ENCODE measurements at regions not wholly inside any gene's neighbourhood (a gene's known extent, or its start where the extent isn't known, plus 50 kb on each side); places are given as distances from the start of the nearest gene placed in this dataset.

GRCh38 chr20:22652681-22653588, 68.6 kb upstream of the FOXA2 start:
- no peak for DNase-seq (ENCODE audit: insufficient read length, low spot score)
- TF ChIP-seq POU2F2 (IDR thresholded peaks at IDR 0.05; ENCODE audit: low read depth, low read length) = no peak
- FAIRE-seq = no peak

GRCh38 chr20:22653658-22654642, 69.6 kb upstream of the FOXA2 start:
- FAIRE-seq = peak; percentile 33
- no peak for DNase-seq (ENCODE audit: insufficient read length, low spot score)

GRCh38 chr20:22663528-22664025, 79.2 kb upstream of the FOXA2 start:
- no peak for DNase-seq (ENCODE audit: insufficient read length, low spot score)
- TF ChIP-seq PAX5 (IDR thresholded peaks at IDR 0.05; ENCODE audit: insufficient read depth, low read length, severe bottlenecking) (no peak), TAF1 (IDR thresholded peaks at IDR 0.05; ENCODE audit: low read depth, low read length) (no peak)

More at GRCh38 chr20:22653658-22654642, 69.6 kb upstream of the FOXA2 start:
- TF ChIP-seq TAF1 (IDR thresholded peaks at IDR 0.05; ENCODE audit: low read depth, low read length) (no peak), POLR2AphosphoS5 (IDR thresholded peaks at IDR 0.05; ENCODE audit: low read depth, low read length) (no peak), POU2F2 (IDR thresholded peaks at IDR 0.05; ENCODE audit: low read depth, low read length) (no peak), PAX5 (IDR thresholded peaks at IDR 0.05; ENCODE audit: insufficient read depth, low read length, severe bottlenecking) (no peak), SPI1 (IDR thresholded peaks at IDR 0.05; ENCODE audit: low read depth, low read length) (no peak), POLR2A (IDR thresholded peaks at IDR 0.05; ENCODE audit: low read depth, low read length) (no peak)

DNA sequence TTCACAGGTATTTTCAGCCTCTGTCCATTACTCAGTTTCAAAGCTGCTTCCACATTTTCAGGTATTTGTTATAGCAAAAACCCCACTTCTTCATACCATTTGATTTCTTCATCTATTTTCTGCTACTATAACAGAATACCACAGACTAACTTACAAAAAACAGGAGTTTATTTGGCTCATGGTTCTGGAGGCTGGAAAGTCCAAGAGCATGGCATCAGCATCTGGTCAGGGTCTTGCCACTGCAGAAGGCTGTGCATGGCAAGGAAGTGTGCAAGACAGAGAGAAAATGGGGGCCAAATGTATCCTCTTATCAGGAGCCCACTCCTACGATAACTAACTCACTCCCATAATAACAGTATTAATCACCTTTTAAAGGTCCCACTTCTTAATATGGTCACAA, 82.8 kb upstream of the FOXA2 start:
- FAIRE-seq = no peak
- no peak for TF ChIP-seq POLR2AphosphoS5 (IDR thresholded peaks at IDR 0.05; ENCODE audit: low read depth, low read length)
- no peak for DNase-seq (ENCODE audit: insufficient read length, low spot score)

More at GRCh38 chr20:22663528-22664025, 79.2 kb upstream of the FOXA2 start:
- FAIRE-seq = no peak

DNA sequence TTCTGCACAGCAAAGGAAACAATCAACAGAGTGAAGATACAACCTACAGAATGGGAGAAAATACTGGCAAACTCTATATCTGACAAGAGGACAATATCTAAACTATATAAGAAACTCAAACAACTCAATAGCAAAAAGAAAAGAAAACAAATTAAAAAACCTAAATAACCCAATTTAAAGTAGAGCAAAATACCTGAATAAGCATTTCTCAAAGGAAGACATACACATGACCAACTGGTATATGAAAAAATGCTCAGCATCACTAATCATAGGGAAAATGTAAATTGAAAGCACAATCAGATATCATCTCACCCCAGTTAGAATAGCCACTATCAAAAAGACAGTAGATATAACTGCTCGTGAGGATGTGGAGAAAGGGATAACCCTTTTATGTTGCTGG, 87.8 kb upstream of the FOXA2 start:
- DNase-seq (ENCODE audit: insufficient read length, low spot score) = no peak
- FAIRE-seq = no peak
- no peak for TF ChIP-seq POLR2A (IDR thresholded peaks at IDR 0.05; ENCODE audit: low read depth, low read length)
- TF ChIP-seq TAF1 (IDR thresholded peaks at IDR 0.05; ENCODE audit: low read depth, low read length) = no peak
- TF ChIP-seq POLR2AphosphoS5 (IDR thresholded peaks at IDR 0.05; ENCODE audit: low read depth, low read length) = no peak
- TF ChIP-seq POU2F2 (IDR thresholded peaks at IDR 0.05; ENCODE audit: low read depth, low read length) = no peak
- TF ChIP-seq SPI1 (IDR thresholded peaks at IDR 0.05; ENCODE audit: low read depth, low read length) = no peak
- no peak for TF ChIP-seq PAX5 (IDR thresholded peaks at IDR 0.05; ENCODE audit: insufficient read depth, low read length, severe bottlenecking)

DNA sequence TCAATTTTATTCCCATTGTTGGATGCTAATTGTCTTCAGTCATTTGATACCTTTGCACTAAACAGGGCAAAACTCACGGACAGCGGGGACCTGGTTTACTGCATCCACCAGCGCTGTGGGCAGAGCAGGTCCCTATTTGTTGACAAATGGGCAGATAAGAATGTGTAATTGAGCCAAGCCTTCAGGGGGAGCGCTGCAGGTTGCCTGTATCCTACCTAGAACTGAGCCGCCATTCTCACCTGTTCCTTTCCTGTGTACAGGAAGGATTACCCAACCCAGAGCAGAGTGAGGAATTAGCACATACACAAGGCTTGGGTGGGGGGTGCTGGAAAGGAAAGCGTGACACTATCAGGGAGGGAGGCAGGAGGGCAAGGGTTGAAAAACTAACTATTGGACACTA, 89.1 kb upstream of the FOXA2 start:
- FAIRE-seq (no peak), DNase-seq (ENCODE audit: insufficient read length, low spot score) (no peak)
- TF ChIP-seq PAX5 (IDR thresholded peaks at IDR 0.05; ENCODE audit: insufficient read depth, low read length, severe bottlenecking) = no peak
- no peak for TF ChIP-seq TAF1 (IDR thresholded peaks at IDR 0.05; ENCODE audit: low read depth, low read length)
- TF ChIP-seq POU2F2 (IDR thresholded peaks at IDR 0.05; ENCODE audit: low read depth, low read length) = no peak
- no peak for TF ChIP-seq SPI1 (IDR thresholded peaks at IDR 0.05; ENCODE audit: low read depth, low read length)
- TF ChIP-seq POLR2A (IDR thresholded peaks at IDR 0.05; ENCODE audit: low read depth, low read length) = no peak
- no peak for TF ChIP-seq POLR2AphosphoS5 (IDR thresholded peaks at IDR 0.05; ENCODE audit: low read depth, low read length)

DNA sequence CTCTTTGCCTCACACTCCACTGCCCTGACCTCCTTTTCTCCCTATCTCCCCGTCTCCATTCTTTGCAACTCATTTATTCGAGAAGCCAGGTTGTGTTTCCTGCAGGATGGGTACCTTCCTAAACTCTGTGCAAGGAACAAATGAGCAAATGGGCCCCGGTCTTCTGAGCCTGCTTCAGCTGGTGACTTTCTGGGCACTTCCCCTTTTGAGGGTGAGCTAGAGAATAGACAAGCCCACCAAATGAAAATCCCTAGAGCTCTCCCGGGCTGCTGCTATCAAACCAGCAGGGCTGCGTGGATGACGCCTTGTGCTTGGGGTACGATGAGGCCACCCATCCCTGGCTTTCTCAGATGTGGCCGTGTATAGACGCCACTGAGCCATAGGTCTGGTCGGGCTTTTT, 91.0 kb upstream of the FOXA2 start:
- FAIRE-seq (no peak), DNase-seq (ENCODE audit: insufficient read length, low spot score) (no peak)
- TF ChIP-seq SPI1 (IDR thresholded peaks at IDR 0.05; ENCODE audit: low read depth, low read length) = peak; percentile 48; the same call in 1 of the 2 replicates
- TF ChIP-seq POLR2A (IDR thresholded peaks at IDR 0.05; ENCODE audit: low read depth, low read length) = no peak
- TF ChIP-seq TAF1 (IDR thresholded peaks at IDR 0.05; ENCODE audit: low read depth, low read length) = no peak

DNA sequence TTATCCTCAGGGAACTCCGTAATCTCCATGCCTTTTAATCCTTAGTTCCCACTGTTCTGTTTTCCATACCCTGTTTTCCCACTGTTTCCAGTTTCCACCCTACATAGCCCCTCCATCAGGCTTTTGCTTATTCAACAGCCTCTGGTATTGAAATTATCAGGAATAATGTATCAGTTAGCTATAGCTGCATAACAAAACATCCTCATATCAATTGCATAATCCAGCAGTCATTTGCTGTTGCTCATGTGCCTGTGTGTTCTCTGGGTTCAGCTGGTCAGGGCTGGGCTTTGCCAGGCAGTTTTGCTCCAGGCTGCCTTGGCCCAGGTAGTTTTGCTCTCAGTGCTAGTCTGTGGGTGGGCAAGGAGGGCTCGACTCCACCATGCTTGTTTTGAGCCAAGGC, 94.3 kb upstream of the FOXA2 start:
- DNase-seq (ENCODE audit: insufficient read length, low spot score) (no peak), FAIRE-seq (no peak)
- TF ChIP-seq SPI1 (IDR thresholded peaks at IDR 0.05; ENCODE audit: low read depth, low read length) (no peak), TAF1 (IDR thresholded peaks at IDR 0.05; ENCODE audit: low read depth, low read length) (no peak), PAX5 (IDR thresholded peaks at IDR 0.05; ENCODE audit: insufficient read depth, low read length, severe bottlenecking) (no peak), POU2F2 (IDR thresholded peaks at IDR 0.05; ENCODE audit: low read depth, low read length) (no peak), POLR2A (IDR thresholded peaks at IDR 0.05; ENCODE audit: low read depth, low read length) (no peak), POLR2AphosphoS5 (IDR thresholded peaks at IDR 0.05; ENCODE audit: low read depth, low read length) (no peak)

DNA sequence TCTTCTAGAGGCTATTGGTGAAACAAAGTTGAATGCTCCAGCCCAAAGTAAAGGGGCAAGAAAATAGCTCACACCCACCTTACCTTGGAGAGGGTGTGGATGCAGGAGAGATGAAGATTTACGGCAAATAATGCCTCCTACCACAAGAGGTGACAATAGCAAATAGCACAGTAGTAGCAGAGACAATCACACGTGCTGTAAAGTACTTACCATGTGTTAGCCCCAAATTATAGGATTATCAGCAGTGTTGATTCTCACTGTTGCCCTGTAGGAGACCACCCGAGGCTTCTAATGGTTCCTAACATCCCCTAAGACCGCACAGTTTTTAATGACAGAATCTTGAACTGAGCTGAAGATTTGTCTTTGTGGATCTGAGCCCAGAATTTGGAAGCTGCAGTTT, 94.8 kb upstream of the FOXA2 start:
- TF ChIP-seq POLR2A (IDR thresholded peaks at IDR 0.05; ENCODE audit: low read depth, low read length) = no peak
- TF ChIP-seq POLR2AphosphoS5 (IDR thresholded peaks at IDR 0.05; ENCODE audit: low read depth, low read length) = no peak
- no peak for TF ChIP-seq TAF1 (IDR thresholded peaks at IDR 0.05; ENCODE audit: low read depth, low read length)
- no peak for TF ChIP-seq POU2F2 (IDR thresholded peaks at IDR 0.05; ENCODE audit: low read depth, low read length)
- TF ChIP-seq SPI1 (IDR thresholded peaks at IDR 0.05; ENCODE audit: low read depth, low read length) = no peak
- no peak for TF ChIP-seq PAX5 (IDR thresholded peaks at IDR 0.05; ENCODE audit: insufficient read depth, low read length, severe bottlenecking)
- DNase-seq (ENCODE audit: insufficient read length, low spot score) (no peak), FAIRE-seq (no peak)
